Upper lobe of left lung (tissue), 4 donors: ENCODE measurements at regions not wholly inside any gene's neighbourhood (a gene's known extent, or its start where the extent isn't known, plus 50 kb on each side); places are given as distances from the start of the nearest gene placed in this dataset.

Experiments
- CTCF ChIP-seq, 6 experiments: fragments of 450-650 bp in 4 of 6; fragments of 200-600 bp in 2 of 6; sonication (generic) in 2 of 6; IDR thresholded peaks; one replicate each; pipeline ENCODE4 v1.5.1; 2016 to 2019; ENCODE audit warnings: antibody characterized with exemption in 6 of 6
- EP300 ChIP-seq, 4 donors: sonication (generic); formaldehyde crosslinking; IDR thresholded peaks; one replicate each; pipeline ENCODE4 v1.5.1; 2017; ENCODE audit warnings: antibody characterized with exemption in 4 of 4, control low read depth in 2 of 4
- POLR2A ChIP-seq, 4 donors: fragments of 450-650 bp; IDR thresholded peaks; one replicate each; pipeline ENCODE4 v1.5.1; 2016 to 2017; ENCODE audit warnings: antibody characterized with exemption in 4 of 4, mild to moderate bottlenecking in 2 of 4
- POLR2AphosphoS5 ChIP-seq, 2 donors: sonication (generic); formaldehyde crosslinking; IDR thresholded peaks; one replicate each; pipeline ENCODE4 v1.5.1; 2017; ENCODE audit warnings: antibody characterized with exemption in 2 of 2

- TF ChIP-seq EP300 (IDR thresholded peaks at IDR 0.05) (no peak), POLR2AphosphoS5 (IDR thresholded peaks at IDR 0.05) (no peak), CTCF (IDR thresholded peaks at IDR 0.05) (no peak), POLR2A (IDR thresholded peaks at IDR 0.05) (no peak)
Observed at GRCh38 chr11:120023551-120023950, 114.4 kb downstream of the TRIM29 start.
